OCI-LY3 (cell line): ENCODE measurements at regions not wholly inside any gene's neighbourhood (a gene's known extent, or its start where the extent isn't known, plus 50 kb on each side); places are given as distances from the start of the nearest gene placed in this dataset.

Experiments used
- H2AFZ ChIP-seq: fragments of 200-600, 300-600 bp; shearing (Covaris generic); 2 replicates; pipeline ENCODE4 v1.6.0; 2014; ENCODE audit warnings: antibody characterized with exemption, low read depth, low read length
- H3K27ac ChIP-seq: fragments of 200-600, 300-600 bp; sonication (generic); 2 replicates; pipeline ENCODE4 v1.5.1; 2014; ENCODE audit warnings: mild to moderate bottlenecking, low read length, moderate library complexity, mixed read lengths
- H3K27me3 ChIP-seq: fragments of 200-600, 300-600 bp; sonication (generic); 2 replicates; pipeline ENCODE4 v1.6.1; 2014; ENCODE audit warnings: low read depth, low read length, mixed read lengths
- H3K36me3 ChIP-seq: fragments of 200-600, 300-600 bp; sonication (generic); replicated peaks from 2 replicates; pipeline ENCODE3; 2014; ENCODE audit warnings: low read depth, low read length, mixed read lengths
- H3K4me1 ChIP-seq: fragments of 300-600, 200-600 bp; sonication (generic); 2 replicates; pipeline ENCODE4 v1.6.1; 2014; ENCODE audit warnings: low read length, mixed read lengths
- H3K4me2 ChIP-seq: fragments of 200-600, 300-600 bp; sonication (generic); 2 replicates; pipeline ENCODE4 v1.6.1; 2014; ENCODE audit warnings: low read length, mixed read lengths
- H3K4me3 ChIP-seq: fragments of 300-600, 200-600 bp; sonication (generic); 2 replicates; pipeline ENCODE4 v1.5.1; 2014; ENCODE audit warnings: antibody characterized with exemption, mild to moderate bottlenecking, low read length, moderate library complexity
- H3K79me2 ChIP-seq: fragments of 300-600, 200-600 bp; shearing (Covaris generic); 2 replicates; pipeline ENCODE4 v1.6.1; 2014; ENCODE audit warnings: mild to moderate bottlenecking, low read length, mixed read lengths
- H3K9ac ChIP-seq: fragments of 300-600, 200-600 bp; shearing (Covaris generic); 2 replicates; pipeline ENCODE4 v1.6.0; 2014; ENCODE audit warnings: mild to moderate bottlenecking, low read length, moderate library complexity
- H3K9me3 ChIP-seq: fragments of 200-600, 300-600 bp; shearing (Covaris generic); 2 replicates; pipeline ENCODE4 v1.6.1; 2014; ENCODE audit warnings: low read length, mixed read lengths; ENCODE audit not compliant: insufficient read depth
- H4K20me1 ChIP-seq: fragments of 200-600, 300-600 bp; sonication (generic); 2 replicates; pipeline ENCODE4 v1.6.1; 2016; ENCODE audit warnings: low read length, mixed read lengths; ENCODE audit not compliant: insufficient read depth
- CTCF ChIP-seq: fragments of 200-600, 300-600 bp; sonication (generic); IDR thresholded peaks from 2 replicates; pipeline ENCODE4 v1.5.1; 2014; ENCODE audit warnings: antibody characterized with exemption, low read length, low read depth
- EZH2phosphoT487 ChIP-seq: fragments of 200-600 bp; shearing (Covaris generic); IDR thresholded peaks from 2 replicates; pipeline ENCODE4 v1.6.1; 2018; ENCODE audit warnings: antibody characterized with exemption, mixed run types, low read depth

DNA sequence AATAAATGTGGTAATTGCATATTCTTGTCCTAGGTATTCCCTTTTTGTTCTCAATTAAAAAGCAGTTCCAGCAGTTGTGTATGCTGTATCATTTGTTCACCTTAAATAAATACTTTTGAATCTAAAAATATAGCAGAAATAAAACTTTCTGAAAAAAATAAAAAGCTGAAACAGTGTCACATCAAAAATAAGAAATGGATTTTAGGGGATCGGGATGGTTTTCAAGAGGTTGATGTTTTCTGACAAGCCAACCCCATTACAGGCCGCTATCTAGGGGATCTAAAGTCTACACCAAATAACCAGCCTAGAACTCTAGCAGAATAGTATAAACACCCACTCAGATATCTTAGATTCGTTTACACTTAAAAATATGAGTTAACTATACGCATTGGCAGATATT lies 95.4 kb upstream of the MAML3 start:
- TF ChIP-seq EZH2phosphoT487 (no peak), CTCF (no peak)
- no peak overlapping the region for H2AFZ ChIP-seq
- no peak overlapping the region for H3K4me2 ChIP-seq
- no peak overlapping the region for H3K27ac ChIP-seq
- H3K27me3 ChIP-seq: peaks cover 61% of the 10 kb centered on the region
- no peaks in the 10 kb centered on the region for H3K36me3 ChIP-seq
- no peak overlapping the region for H3K9ac ChIP-seq
- H3K4me3 ChIP-seq: no peak overlapping the region
- no peaks in the 10 kb centered on the region for H3K9me3 ChIP-seq
- no peaks in the 10 kb centered on the region for H4K20me1 ChIP-seq
- peaks cover 10% of the 10 kb centered on the region; the same call in 1 of the 2 replicates for H3K4me1 ChIP-seq
- no peaks in the 10 kb centered on the region for H3K79me2 ChIP-seq

- Histone ChIP-seq H3K36me3 (no peaks in the 10 kb centered on the region), H3K9me3 (no peaks in the 10 kb centered on the region), H2AFZ (no peak overlapping the region), H3K9ac (no peak overlapping the region), H3K4me3 (no peak overlapping the region), H3K27me3 (peaks cover 55% of the 10 kb centered on the region), H3K4me2 (no peak overlapping the region), H3K27ac (no peak overlapping the region), H3K4me1 (peaks cover 17% of the 10 kb centered on the region), H3K79me2 (no peaks in the 10 kb centered on the region), H4K20me1 (no peaks in the 10 kb centered on the region)
- no peak for TF ChIP-seq EZH2phosphoT487
- TF ChIP-seq CTCF: no peak
These were observed 93.3 kb upstream of the MAML3 start for GRCh38 chr4:140247237-140247636.

- H3K27me3 ChIP-seq: peaks cover 56% of the 10 kb centered on the region
- H4K20me1 ChIP-seq: no peaks in the 10 kb centered on the region; the same call in 1 of the 2 replicates
- H2AFZ ChIP-seq: no peak overlapping the region
- no peak overlapping the region for H3K9ac ChIP-seq
- no peak overlapping the region for H3K27ac ChIP-seq
- H3K4me1 ChIP-seq: peaks cover 19% of the 10 kb centered on the region
- H3K4me2 ChIP-seq: no peak overlapping the region
- TF ChIP-seq EZH2phosphoT487 (no peak), CTCF (no peak)
- no peaks in the 10 kb centered on the region for H3K79me2 ChIP-seq
- H3K9me3 ChIP-seq: no peaks in the 10 kb centered on the region
- no peak overlapping the region for H3K4me3 ChIP-seq
- no peaks in the 10 kb centered on the region for H3K36me3 ChIP-seq
These were observed 92.2 kb upstream of the MAML3 start for GRCh38 chr4:140246216-140246615.

DNA sequence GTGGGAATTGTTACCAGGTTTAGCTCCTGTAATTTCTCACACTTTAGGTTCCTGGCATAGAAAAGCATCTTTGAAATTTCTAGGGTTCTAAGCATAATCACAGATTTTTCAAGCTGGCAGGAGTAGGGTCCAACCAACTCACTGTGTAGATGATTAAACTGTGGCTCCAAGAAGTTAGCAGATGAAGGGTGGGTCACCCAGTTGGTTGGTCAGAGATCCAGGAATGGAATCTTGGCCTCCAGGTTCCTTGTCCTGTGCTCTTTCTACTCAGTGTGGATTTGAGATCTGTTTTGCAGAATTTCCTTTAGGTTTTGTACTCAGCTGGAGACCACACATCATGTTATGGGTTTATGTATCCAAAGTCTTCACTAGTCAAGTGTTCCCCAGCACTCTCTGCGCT lies 90.3 kb upstream of the MAML3 start:
- no peak overlapping the region for H3K4me3 ChIP-seq
- TF ChIP-seq CTCF: no peak
- TF ChIP-seq EZH2phosphoT487: no peak
- no peak overlapping the region for H3K4me2 ChIP-seq
- H3K9me3 ChIP-seq: no peaks in the 10 kb centered on the region
- peaks cover 19% of the 10 kb centered on the region for H3K4me1 ChIP-seq
- H4K20me1 ChIP-seq: no peaks in the 10 kb centered on the region; the same call in 1 of the 2 replicates
- H3K27me3 ChIP-seq: peaks cover 66% of the 10 kb centered on the region
- no peak overlapping the region for H2AFZ ChIP-seq
- no peaks in the 10 kb centered on the region for H3K79me2 ChIP-seq
- no peaks in the 10 kb centered on the region for H3K36me3 ChIP-seq
- H3K9ac ChIP-seq: no peak overlapping the region
- no peak overlapping the region for H3K27ac ChIP-seq
